ENCODE measurements at regions not wholly inside any gene's neighbourhood (a gene's known extent, or its start where the extent isn't known, plus 50 kb on each side); places are given as distances from the start of the nearest gene placed in this dataset.

GRCh38 chr5:61860978-61861377, 445.0 kb upstream of the KIF2A start:
- no peak for ATAC-seq
- TF ChIP-seq CREB5 (CRISPR knock-in tag; IDR thresholded peaks at IDR 0.05; ENCODE audit: low read depth) (no peak), POU6F1 (CRISPR knock-in tag; IDR thresholded peaks at IDR 0.05; ENCODE audit: borderline replicate concordance, low read depth) (no peak), ZFP3 (CRISPR knock-in tag; IDR thresholded peaks at IDR 0.05) (no peak), ESRRG (CRISPR knock-in tag; IDR thresholded peaks at IDR 0.05) (no peak), ZFP30 (CRISPR knock-in tag; IDR thresholded peaks at IDR 0.05) (no peak), CSDC2 (CRISPR knock-in tag; IDR thresholded peaks at IDR 0.05) (no peak), GLIS3 (CRISPR knock-in tag; IDR thresholded peaks at IDR 0.05) (no peak), ZNF565 (CRISPR knock-in tag; conservative IDR thresholded peaks at IDR 0.05; ENCODE audit: low read depth) (no peak), SNAI2 (CRISPR knock-in tag; IDR thresholded peaks at IDR 0.05) (no peak), TSHZ2 (CRISPR knock-in tag; IDR thresholded peaks at IDR 0.05) (no peak), TOX (CRISPR knock-in tag; IDR thresholded peaks at IDR 0.05; ENCODE audit: borderline replicate concordance) (no peak), BACH2 (CRISPR knock-in tag; IDR thresholded peaks at IDR 0.05; ENCODE audit: borderline replicate concordance) (no peak), ZNF70 (CRISPR knock-in tag; IDR thresholded peaks at IDR 0.05) (no peak), ZC3H10 (CRISPR knock-in tag; IDR thresholded peaks at IDR 0.05) (no peak), OSR1 (CRISPR knock-in tag; IDR thresholded peaks at IDR 0.05) (no peak), ARNTL (CRISPR knock-in tag; IDR thresholded peaks at IDR 0.05; ENCODE audit: borderline replicate concordance, low read depth) (no peak), ZNF8 (CRISPR knock-in tag; IDR thresholded peaks at IDR 0.05) (no peak)

- no peak for ATAC-seq
- no peak for TF ChIP-seq ZFP30 (CRISPR knock-in tag; IDR thresholded peaks at IDR 0.05)
- TF ChIP-seq TOX (CRISPR knock-in tag; IDR thresholded peaks at IDR 0.05; ENCODE audit: borderline replicate concordance), result no peak
- TF ChIP-seq POU6F1 (CRISPR knock-in tag; IDR thresholded peaks at IDR 0.05; ENCODE audit: borderline replicate concordance, low read depth), result no peak
- no peak for TF ChIP-seq CSRNP3 (CRISPR knock-in tag; IDR thresholded peaks at IDR 0.05)
- TF ChIP-seq GLIS3 (CRISPR knock-in tag; IDR thresholded peaks at IDR 0.05), result no peak
- no peak for TF ChIP-seq OSR1 (CRISPR knock-in tag; IDR thresholded peaks at IDR 0.05)
- TF ChIP-seq BACH2 (CRISPR knock-in tag; IDR thresholded peaks at IDR 0.05; ENCODE audit: borderline replicate concordance), result no peak
- TF ChIP-seq PPARA (CRISPR knock-in tag; IDR thresholded peaks at IDR 0.05; ENCODE audit: borderline replicate concordance), result no peak
- no peak for TF ChIP-seq ZC3H10 (CRISPR knock-in tag; IDR thresholded peaks at IDR 0.05)
- TF ChIP-seq CSDC2 (CRISPR knock-in tag; IDR thresholded peaks at IDR 0.05), result no peak
- no peak for TF ChIP-seq ISL1 (CRISPR knock-in tag; IDR thresholded peaks at IDR 0.05)
- TF ChIP-seq ZFP3 (CRISPR knock-in tag; IDR thresholded peaks at IDR 0.05), result no peak
- TF ChIP-seq ZNF70 (CRISPR knock-in tag; IDR thresholded peaks at IDR 0.05), result no peak
- TF ChIP-seq TSHZ2 (CRISPR knock-in tag; IDR thresholded peaks at IDR 0.05), result no peak
These were observed 439.1 kb upstream of the KIF2A start for GRCh38 chr5:61866930-61867329.
